HUES48 (cell line): ENCODE measurements at regions not wholly inside any gene's neighbourhood (a gene's known extent, or its start where the extent isn't known, plus 50 kb on each side); places are given as distances from the start of the nearest gene placed in this dataset.

Source experiments
- H3K27ac ChIP-seq: one replicate; pipeline ENCODE4 v1.7.0; 2013; ENCODE audit warnings: low read depth, low read length, inconsistent platforms
- H3K27me3 ChIP-seq: 2 replicates; pipeline ENCODE4 v1.6.1; 2013; ENCODE audit warnings: mild to moderate bottlenecking, low read length; ENCODE audit not compliant: control insufficient read depth, insufficient read depth
- H3K36me3 ChIP-seq: 2 replicates; pipeline ENCODE4 v1.6.1; 2013; ENCODE audit warnings: low read length; ENCODE audit not compliant: control insufficient read depth, insufficient read depth
- H3K4me1 ChIP-seq: 2 replicates; pipeline ENCODE4 v1.6.1; 2013; ENCODE audit warnings: mild to moderate bottlenecking, low read length; ENCODE audit not compliant: control insufficient read depth, insufficient read depth
- H3K4me3 ChIP-seq: 2 replicates; pipeline ENCODE4 v1.5.1; 2013; ENCODE audit warnings: mild to moderate bottlenecking, low read depth, low read length
- H3K9ac ChIP-seq: 2 replicates; pipeline ENCODE4 v1.6.1; 2013; ENCODE audit warnings: mild to moderate bottlenecking, low read depth, low read length, moderate library complexity
- H3K9me3 ChIP-seq: 2 replicates; pipeline ENCODE4 v1.6.1; 2013; ENCODE audit warnings: low read length; ENCODE audit not compliant: control insufficient read depth, insufficient read depth

- Histone ChIP-seq H3K9me3 (no peaks in the 10 kb centered on the region), H3K4me3 (no peak overlapping the region), H3K36me3 (no peaks in the 10 kb centered on the region), H3K4me1 (peaks cover 10% of the 10 kb centered on the region), H3K9ac (no peak overlapping the region), H3K27ac (no peak overlapping the region), H3K27me3 (no peaks in the 10 kb centered on the region)
Measured at GRCh38 chr11:133746663-133747306, 98.5 kb downstream of the SPATA19 start.

- H3K27me3 ChIP-seq: no peaks in the 10 kb centered on the region
- peaks cover 10% of the 10 kb centered on the region for H3K4me1 ChIP-seq
- no peak overlapping the region for H3K27ac ChIP-seq
- H3K4me3 ChIP-seq: no peak overlapping the region
- no peaks in the 10 kb centered on the region for H3K36me3 ChIP-seq
- no peaks in the 10 kb centered on the region for H3K9me3 ChIP-seq
- no peak overlapping the region for H3K9ac ChIP-seq
Measured at GRCh38 chr11:133745791-133746190, 99.5 kb downstream of the SPATA19 start.

- H3K4me3 ChIP-seq: no peak overlapping the region
Measured at GRCh38 chr11:133742353-133742752, 103.0 kb downstream of the SPATA19 start.

GRCh38 chr11:133740963-133741362 lies 104.3 kb downstream of the SPATA19 start:
- H3K27me3 ChIP-seq: no peaks in the 10 kb centered on the region
- H3K9me3 ChIP-seq: no peaks in the 10 kb centered on the region
- H3K27ac ChIP-seq: no peak overlapping the region
- no peaks in the 10 kb centered on the region for H3K36me3 ChIP-seq
- H3K4me3 ChIP-seq: no peak overlapping the region
- H3K9ac ChIP-seq: no peak overlapping the region
- H3K4me1 ChIP-seq: peaks cover 2% of the 10 kb centered on the region; the same call in 1 of the 2 replicates

More at GRCh38 chr11:133742353-133742752, 103.0 kb downstream of the SPATA19 start:
- H3K9ac ChIP-seq: no peak overlapping the region
- H3K27me3 ChIP-seq: no peaks in the 10 kb centered on the region
- peaks cover 10% of the 10 kb centered on the region for H3K4me1 ChIP-seq
- no peak overlapping the region for H3K27ac ChIP-seq
- H3K36me3 ChIP-seq: no peaks in the 10 kb centered on the region
- no peaks in the 10 kb centered on the region for H3K9me3 ChIP-seq

- H3K9me3 ChIP-seq: no peaks in the 10 kb centered on the region
- no peaks in the 10 kb centered on the region for H3K4me1 ChIP-seq
- no peak overlapping the region for H3K9ac ChIP-seq
- H3K4me3 ChIP-seq: no peak overlapping the region
- H3K36me3 ChIP-seq: no peaks in the 10 kb centered on the region
- H3K27ac ChIP-seq: no peak overlapping the region
- H3K27me3 ChIP-seq: no peaks in the 10 kb centered on the region
Measured at GRCh38 chr11:133739481-133739880, 105.8 kb downstream of the SPATA19 start.

GRCh38 chr11:133738624-133739023 lies 106.7 kb downstream of the SPATA19 start:
- no peaks in the 10 kb centered on the region for H3K9me3 ChIP-seq
- no peak overlapping the region for H3K9ac ChIP-seq
- no peak overlapping the region for H3K4me3 ChIP-seq
- H3K27me3 ChIP-seq: no peaks in the 10 kb centered on the region
- no peaks in the 10 kb centered on the region for H3K4me1 ChIP-seq
- no peak overlapping the region for H3K27ac ChIP-seq
- H3K36me3 ChIP-seq: no peaks in the 10 kb centered on the region

- Histone ChIP-seq H3K9ac (no peak overlapping the region), H3K36me3 (no peaks in the 10 kb centered on the region), H3K4me3 (no peak overlapping the region), H3K27ac (no peak overlapping the region), H3K27me3 (no peaks in the 10 kb centered on the region), H3K9me3 (no peaks in the 10 kb centered on the region), H3K4me1 (peaks cover 15% of the 10 kb centered on the region)
Measured at GRCh38 chr11:133733631-133734030, 111.7 kb downstream of the SPATA19 start.

- Histone ChIP-seq H3K36me3 (no peaks in the 10 kb centered on the region), H3K27me3 (no peaks in the 10 kb centered on the region), H3K4me3 (no peak overlapping the region), H3K9ac (no peak overlapping the region), H3K27ac (no peak overlapping the region), H3K4me1 (peaks cover 15% of the 10 kb centered on the region), H3K9me3 (no peaks in the 10 kb centered on the region)
Measured at GRCh38 chr11:133732109-133732674, 113.1 kb downstream of the SPATA19 start.

- H3K4me3 ChIP-seq: no peak overlapping the region
- peaks cover 15% of the 10 kb centered on the region for H3K4me1 ChIP-seq
- H3K9ac ChIP-seq: no peak overlapping the region
- H3K9me3 ChIP-seq: no peaks in the 10 kb centered on the region
- no peaks in the 10 kb centered on the region for H3K27me3 ChIP-seq
- H3K27ac ChIP-seq: no peak overlapping the region
- no peaks in the 10 kb centered on the region for H3K36me3 ChIP-seq
Measured at GRCh38 chr11:133727774-133728173, 117.5 kb downstream of the SPATA19 start.

GRCh38 chr11:133726542-133726941 lies 118.8 kb downstream of the SPATA19 start:
- Histone ChIP-seq H3K4me3 (no peak overlapping the region), H3K9me3 (no peaks in the 10 kb centered on the region), H3K4me1 (peaks cover 6% of the 10 kb centered on the region), H3K36me3 (no peaks in the 10 kb centered on the region), H3K9ac (no peak overlapping the region), H3K27ac (no peak overlapping the region), H3K27me3 (no peaks in the 10 kb centered on the region)

- H3K27me3 ChIP-seq: no peaks in the 10 kb centered on the region
- no peaks in the 10 kb centered on the region for H3K4me1 ChIP-seq
- H3K4me3 ChIP-seq: no peak overlapping the region
- H3K27ac ChIP-seq: no peak overlapping the region
- H3K36me3 ChIP-seq: no peaks in the 10 kb centered on the region
- no peak overlapping the region for H3K9ac ChIP-seq
- no peaks in the 10 kb centered on the region for H3K9me3 ChIP-seq
Measured at GRCh38 chr11:133724116-133724515, 121.2 kb downstream of the SPATA19 start.
